Left ventricle myocardium inferior (tissue), 1 donor: ENCODE measurements at regions not wholly inside any gene's neighbourhood (a gene's known extent, or its start where the extent isn't known, plus 50 kb on each side); places are given as distances from the start of the nearest gene placed in this dataset.

Source experiments
- DNase-seq: peaks from one replicate; pipeline ENCODE4 v3.0.0-alpha.2; 2020
- H3K27ac ChIP-seq: fragments of 200-600 bp; replicated peaks from 2 replicates; pipeline ENCODE4 v1.8.0; 2021
- H3K27me3 ChIP-seq: fragments of 200-600 bp; 2 replicates; pipeline ENCODE4 v1.8.0; 2021; ENCODE audit warnings: low read depth
- H3K36me3 ChIP-seq: fragments of 200-600 bp; 2 replicates; pipeline ENCODE4 v1.8.0; 2021
- H3K4me1 ChIP-seq: fragments of 200-600 bp; 2 replicates; pipeline ENCODE4 v1.8.0; 2021
- H3K4me3 ChIP-seq: fragments of 200-600 bp; 2 replicates; pipeline ENCODE4 v1.8.0; 2021; ENCODE audit warnings: mild to moderate bottlenecking, moderate library complexity
- H3K9me3 ChIP-seq: fragments of 200-600 bp; replicated peaks from 2 replicates; pipeline ENCODE4 v1.8.0; 2021
- intact Hi-C: fragments of 100-400 bp; cut with micrococcal nuclease; formaldehyde crosslinking; loops from one replicate; pipeline ENCODE4 v1.11.0; 2022
- TF ChIP-seq, protein P1 (sequence below): fragments of 200-600 bp; IDR thresholded peaks from 2 replicates; pipeline ENCODE4 v1.8.0; 2021; ENCODE audit warnings: antibody characterized with exemption, mild to moderate bottlenecking, borderline replicate concordance
- donor health status: DM: no; HTN: yes; CAD: no; lungs with severe emphysema.

DNA sequence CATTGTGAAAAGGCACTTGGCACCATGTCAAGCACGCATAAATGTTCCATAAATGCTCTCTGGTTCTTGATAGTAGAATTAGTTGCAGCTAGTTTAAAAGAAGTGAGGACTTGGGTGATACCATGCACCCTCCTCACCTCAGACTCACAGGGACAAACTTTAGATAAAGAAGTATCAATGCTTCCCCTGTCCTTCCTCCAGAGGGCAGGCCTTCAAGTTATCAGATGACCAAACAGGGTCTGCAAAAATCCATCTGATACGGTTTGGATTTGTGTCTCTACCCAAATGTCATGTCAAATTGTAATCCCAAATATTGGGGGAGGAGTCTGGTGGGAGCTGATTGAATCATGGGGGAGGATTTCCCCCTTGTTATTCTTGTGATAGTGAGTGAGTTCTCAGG lies 54.1 kb downstream of the C1QL2 start:
- Histone ChIP-seq H3K27me3 (peaks cover 22% of the 10 kb centered on the region), H3K27ac (no peak overlapping the region), H3K4me3 (no peak overlapping the region), H3K4me1 (no peaks in the 10 kb centered on the region), H3K36me3 (no peaks in the 10 kb centered on the region), H3K9me3 (peaks cover 42% of the 10 kb centered on the region)
- no peak for DNase-seq
- intact Hi-C loops = no loop called here
- TF ChIP-seq, protein P1, sequence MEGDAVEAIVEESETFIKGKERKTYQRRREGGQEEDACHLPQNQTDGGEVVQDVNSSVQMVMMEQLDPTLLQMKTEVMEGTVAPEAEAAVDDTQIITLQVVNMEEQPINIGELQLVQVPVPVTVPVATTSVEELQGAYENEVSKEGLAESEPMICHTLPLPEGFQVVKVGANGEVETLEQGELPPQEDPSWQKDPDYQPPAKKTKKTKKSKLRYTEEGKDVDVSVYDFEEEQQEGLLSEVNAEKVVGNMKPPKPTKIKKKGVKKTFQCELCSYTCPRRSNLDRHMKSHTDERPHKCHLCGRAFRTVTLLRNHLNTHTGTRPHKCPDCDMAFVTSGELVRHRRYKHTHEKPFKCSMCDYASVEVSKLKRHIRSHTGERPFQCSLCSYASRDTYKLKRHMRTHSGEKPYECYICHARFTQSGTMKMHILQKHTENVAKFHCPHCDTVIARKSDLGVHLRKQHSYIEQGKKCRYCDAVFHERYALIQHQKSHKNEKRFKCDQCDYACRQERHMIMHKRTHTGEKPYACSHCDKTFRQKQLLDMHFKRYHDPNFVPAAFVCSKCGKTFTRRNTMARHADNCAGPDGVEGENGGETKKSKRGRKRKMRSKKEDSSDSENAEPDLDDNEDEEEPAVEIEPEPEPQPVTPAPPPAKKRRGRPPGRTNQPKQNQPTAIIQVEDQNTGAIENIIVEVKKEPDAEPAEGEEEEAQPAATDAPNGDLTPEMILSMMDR = no peak

- no peak for DNase-seq
- no peaks in the 10 kb centered on the region for H3K4me1 ChIP-seq
- no peak overlapping the region for H3K27ac ChIP-seq
- H3K4me3 ChIP-seq = no peak overlapping the region
- H3K27me3 ChIP-seq = peaks cover 15% of the 10 kb centered on the region
- H3K36me3 ChIP-seq = no peaks in the 10 kb centered on the region
- intact Hi-C loops = no loop called here
- H3K9me3 ChIP-seq = peaks cover 49% of the 10 kb centered on the region
- TF ChIP-seq, protein P1 = no peak
Observed at GRCh38 chr2:119102964-119103363, 55.6 kb downstream of the C1QL2 start.

DNA sequence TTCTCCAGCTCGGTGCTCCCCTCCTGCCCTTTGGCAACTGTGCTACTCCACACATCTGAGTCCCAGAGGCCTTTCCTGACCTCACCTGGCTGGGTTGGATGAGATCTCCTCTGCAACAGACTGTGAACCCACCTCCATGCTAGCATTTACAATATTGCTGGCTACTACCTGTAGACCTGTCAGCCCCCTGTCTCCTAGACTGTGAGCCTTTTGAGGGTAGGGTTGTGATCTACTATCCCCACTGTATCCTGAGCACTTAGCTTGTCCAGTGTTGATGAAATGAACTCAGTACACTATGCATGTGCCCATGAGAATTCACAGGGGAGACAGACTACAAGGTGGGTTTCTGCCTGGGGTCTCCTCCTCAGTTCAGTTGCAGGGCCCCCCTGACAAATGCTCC lies 70.1 kb downstream of the C1QL2 start:
- Histone ChIP-seq H3K27me3 (no peaks in the 10 kb centered on the region), H3K4me1 (no peaks in the 10 kb centered on the region), H3K4me3 (no peak overlapping the region), H3K36me3 (no peaks in the 10 kb centered on the region), H3K9me3 (no peaks in the 10 kb centered on the region), H3K27ac (no peak overlapping the region)
- intact Hi-C loops = no loop called here
- TF ChIP-seq, protein P1 = no peak
- DNase-seq = no peak

GRCh38 chr2:119086327-119086726 lies 72.2 kb downstream of the C1QL2 start:
- Histone ChIP-seq H3K36me3 (no peaks in the 10 kb centered on the region), H3K4me1 (no peaks in the 10 kb centered on the region), H3K9me3 (peaks cover 5% of the 10 kb centered on the region), H3K4me3 (no peak overlapping the region), H3K27ac (no peak overlapping the region), H3K27me3 (no peaks in the 10 kb centered on the region)
- intact Hi-C loops = no loop called here
- no peak for DNase-seq
- TF ChIP-seq, protein P1 = no peak

GRCh38 chr2:119085613-119086012 lies 72.9 kb downstream of the C1QL2 start:
- H3K9me3 ChIP-seq = peaks cover 8% of the 10 kb centered on the region
- no peaks in the 10 kb centered on the region for H3K36me3 ChIP-seq
- no peaks in the 10 kb centered on the region for H3K27me3 ChIP-seq
- DNase-seq = no peak
- H3K27ac ChIP-seq = no peak overlapping the region
- no peak overlapping the region for H3K4me3 ChIP-seq
- H3K4me1 ChIP-seq = no peaks in the 10 kb centered on the region
- intact Hi-C loops = no loop called here
- TF ChIP-seq, protein P1 = no peak

- Histone ChIP-seq H3K4me1 (no peaks in the 10 kb centered on the region), H3K4me3 (no peak overlapping the region), H3K9me3 (peaks cover 8% of the 10 kb centered on the region), H3K27me3 (peaks cover 4% of the 10 kb centered on the region), H3K36me3 (no peaks in the 10 kb centered on the region), H3K27ac (no peak overlapping the region)
- DNase-seq = no peak
- intact Hi-C loops = no loop called here
- TF ChIP-seq, protein P1 = no peak
Observed at GRCh38 chr2:119083416-119083815, 75.1 kb downstream of the C1QL2 start.
